Natural killer cell (primary cell): ENCODE measurements at regions not wholly inside any gene's neighbourhood (a gene's known extent, or its start where the extent isn't known, plus 50 kb on each side); places are given as distances from the start of the nearest gene placed in this dataset.
"Not testable (repeated sequence)": the region's sequence is repeated elsewhere in the genome, so short reads cannot be mapped to it uniquely, and the experiment has no call there.

ENCODE experiments used
- ATAC-seq, 3 donors: fragments of 150-1000 bp in 2 of 3; fragments of 200-7000 bp in 1 of 3; cut with Tn5 transposase; 1 replicate in 1 of 3; 2 replicates in 2 of 3; pipeline ENCODE4 v1.10.0; 2021; ENCODE audit warnings: mild to moderate bottlenecking in 2 of 3, moderate library complexity in 2 of 3
- DNase-seq, 2 donors: peaks; one replicate each; pipeline versions ENCODE4 v3.0.0 to v3.0.0-alpha.2; 2013 to 2021; ENCODE audit warnings: mixed read lengths in 1 of 2
- H3K27ac ChIP-seq: one replicate; pipeline ENCODE4 v1.5.1; 2013; ENCODE audit warnings: mild to moderate bottlenecking, low read length
- H3K27me3 ChIP-seq: one replicate; pipeline ENCODE4 v1.6.1; 2013; ENCODE audit warnings: low read length; ENCODE audit not compliant: control insufficient read depth, insufficient read depth
- H3K36me3 ChIP-seq: one replicate; pipeline ENCODE4 v1.6.1; 2013; ENCODE audit warnings: low read length; ENCODE audit not compliant: control insufficient read depth, insufficient read depth
- H3K4me1 ChIP-seq: one replicate; pipeline ENCODE4 v1.6.1; 2013; ENCODE audit warnings: low read length; ENCODE audit not compliant: control insufficient read depth, insufficient read depth
- H3K4me3 ChIP-seq: one replicate; pipeline ENCODE4 v1.5.1; 2013; ENCODE audit warnings: low read length
- H3K9me3 ChIP-seq: one replicate; pipeline ENCODE4 v1.6.1; 2013; ENCODE audit warnings: low read length; ENCODE audit not compliant: control insufficient read depth, insufficient read depth
- H3K27ac Mint-ChIP-seq, 2 donors: one replicate each; pipeline ENCODE4 v1.8.0; 2022; ENCODE audit warnings: mild to moderate bottlenecking in 2 of 2, mixed read lengths in 2 of 2, moderate library complexity in 1 of 2
- H3K27me3 Mint-ChIP-seq, 2 donors: one replicate each; pipeline ENCODE4 v1.8.0; 2022; ENCODE audit warnings: low read depth in 2 of 2, mixed read lengths in 2 of 2
- H3K36me3 Mint-ChIP-seq: one replicate; pipeline ENCODE4 v1.8.0; 2022; ENCODE audit warnings: mixed read lengths
- H3K4me1 Mint-ChIP-seq, 2 donors: one replicate each; pipeline ENCODE4 v1.8.0; 2022; ENCODE audit warnings: mixed read lengths in 2 of 2
- H3K4me3 Mint-ChIP-seq: one replicate; pipeline ENCODE4 v1.8.0; 2022; ENCODE audit warnings: mild to moderate bottlenecking, moderate library complexity, mixed read lengths
- H3K9me3 Mint-ChIP-seq, 2 donors: one replicate each; pipeline ENCODE4 v1.8.0; 2022; ENCODE audit warnings: mixed read lengths in 2 of 2
- WGBS: methylation state at CpG from one replicate; pipeline ENCODE4 v1.1.7; 2013; ENCODE audit warnings: missing lambda C conversion rate; ENCODE audit not compliant: insufficient coverage; 5-methylcytosine and 5-hydroxymethylcytosine counted together
- intact Hi-C: fragments of 100-400 bp; cut with micrococcal nuclease; formaldehyde crosslinking; loops from one replicate; pipeline ENCODE4 v1.14.2; 2022
- TF ChIP-seq, protein P1 (sequence below): fragments of 200-600 bp; IDR thresholded peaks from one replicate; pipeline ENCODE4 v1.8.0; 2022; ENCODE audit warnings: antibody characterized with exemption

DNA sequence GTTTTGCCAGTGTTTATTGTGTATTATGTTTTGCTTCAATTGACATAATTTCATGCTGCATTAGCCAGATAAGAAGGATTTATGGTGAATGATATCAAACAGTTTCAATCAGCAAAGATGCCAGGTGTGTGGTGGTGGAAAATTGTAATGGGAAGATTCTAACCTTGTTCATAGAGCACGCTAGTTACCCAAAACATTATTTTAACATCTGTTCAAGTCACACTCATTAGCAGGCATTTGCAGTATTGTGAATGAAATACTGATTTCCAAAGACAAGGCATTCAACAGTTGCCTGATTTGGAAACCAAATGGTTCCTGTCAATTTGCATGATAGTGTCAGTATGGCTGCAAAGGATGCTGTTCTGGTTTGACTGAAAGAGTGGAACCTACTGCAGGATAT, 129.7 kb downstream of the EPC1 start:
- no peak overlapping the region for H3K4me3 Mint-ChIP-seq
- peaks cover 0 to 10% of the 10 kb centered on the region in 2 donors for H3K9me3 Mint-ChIP-seq
- H3K27me3 Mint-ChIP-seq: peaks cover 7 to 19% of the 10 kb centered on the region in 2 donors
- no peak overlapping the region for H3K27ac Mint-ChIP-seq
- TF ChIP-seq, protein P1, sequence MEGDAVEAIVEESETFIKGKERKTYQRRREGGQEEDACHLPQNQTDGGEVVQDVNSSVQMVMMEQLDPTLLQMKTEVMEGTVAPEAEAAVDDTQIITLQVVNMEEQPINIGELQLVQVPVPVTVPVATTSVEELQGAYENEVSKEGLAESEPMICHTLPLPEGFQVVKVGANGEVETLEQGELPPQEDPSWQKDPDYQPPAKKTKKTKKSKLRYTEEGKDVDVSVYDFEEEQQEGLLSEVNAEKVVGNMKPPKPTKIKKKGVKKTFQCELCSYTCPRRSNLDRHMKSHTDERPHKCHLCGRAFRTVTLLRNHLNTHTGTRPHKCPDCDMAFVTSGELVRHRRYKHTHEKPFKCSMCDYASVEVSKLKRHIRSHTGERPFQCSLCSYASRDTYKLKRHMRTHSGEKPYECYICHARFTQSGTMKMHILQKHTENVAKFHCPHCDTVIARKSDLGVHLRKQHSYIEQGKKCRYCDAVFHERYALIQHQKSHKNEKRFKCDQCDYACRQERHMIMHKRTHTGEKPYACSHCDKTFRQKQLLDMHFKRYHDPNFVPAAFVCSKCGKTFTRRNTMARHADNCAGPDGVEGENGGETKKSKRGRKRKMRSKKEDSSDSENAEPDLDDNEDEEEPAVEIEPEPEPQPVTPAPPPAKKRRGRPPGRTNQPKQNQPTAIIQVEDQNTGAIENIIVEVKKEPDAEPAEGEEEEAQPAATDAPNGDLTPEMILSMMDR: no peak
- intact Hi-C loops: no loop called here
- Histone ChIP-seq H3K4me1 (no peaks in the 10 kb centered on the region), H3K27me3 (no peaks in the 10 kb centered on the region), H3K36me3 (no peaks in the 10 kb centered on the region), H3K4me3 (no peak overlapping the region), H3K27ac (no peak overlapping the region), H3K9me3 (peaks cover 7% of the 10 kb centered on the region)
- no peaks in the 10 kb centered on the region for H3K4me1 Mint-ChIP-seq
- no peak for DNase-seq
- ATAC-seq: no peak
- peaks cover 17% of the 10 kb centered on the region for H3K36me3 Mint-ChIP-seq
- WGBS: no CpG with 5 or more reads among the region's 1 CpG

- 72% methylated on average over 3 of the region's 4 CpGs for WGBS
- H3K27ac Mint-ChIP-seq, H3K4me3 Mint-ChIP-seq: not testable (repeated sequence)
Observed at GRCh38 chr10:32213838-32214237, 133.1 kb downstream of the EPC1 start.

DNA sequence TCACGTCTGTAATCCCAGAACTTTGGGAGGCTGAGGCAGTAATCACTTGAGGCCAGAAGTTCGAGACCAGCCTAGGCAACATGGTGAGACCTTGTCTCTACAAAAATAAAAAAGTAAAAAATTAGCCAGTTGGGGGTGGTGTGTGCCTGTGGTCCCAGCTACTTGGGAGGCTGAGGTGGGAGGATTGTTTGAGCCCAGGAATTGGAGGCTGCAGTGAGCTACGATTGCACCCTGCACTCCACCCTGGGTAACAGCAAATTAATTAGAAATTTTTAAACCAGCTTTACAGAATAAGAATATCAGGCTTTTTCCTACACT, 136.0 kb downstream of the EPC1 start:
- Mint-ChIP-seq H3K27ac (no peak overlapping the region), H3K27me3 (peaks cover 0 to 8% of the 10 kb centered on the region in 2 donors), H3K9me3 (no peaks in the 10 kb centered on the region), H3K4me1 (no peaks in the 10 kb centered on the region), H3K4me3 (no peak overlapping the region), H3K36me3 (no peaks in the 10 kb centered on the region)
- intact Hi-C loops: no loop called here
- no peak for DNase-seq
- ATAC-seq: no peak
- Histone ChIP-seq H3K36me3 (no peaks in the 10 kb centered on the region), H3K4me3 (no peak overlapping the region), H3K4me1 (no peaks in the 10 kb centered on the region), H3K27me3 (no peaks in the 10 kb centered on the region), H3K9me3 (no peaks in the 10 kb centered on the region), H3K27ac (no peak overlapping the region)
- TF ChIP-seq, protein P1: no peak
- 68% methylated on average over 3 of the region's 3 CpGs for WGBS

More at GRCh38 chr10:32213838-32214237, 133.1 kb downstream of the EPC1 start:
- DNase-seq, H3K27ac ChIP-seq, H3K9me3 Mint-ChIP-seq, H3K9me3 ChIP-seq, intact Hi-C loops, H3K27me3 ChIP-seq, H3K4me1 ChIP-seq, H3K36me3 Mint-ChIP-seq, ATAC-seq, H3K4me3 ChIP-seq, H3K36me3 ChIP-seq, H3K4me1 Mint-ChIP-seq: not testable (repeated sequence)
- H3K27me3 Mint-ChIP-seq: peaks cover 11 to 12% of the 10 kb centered on the region in 2 donors

GRCh38 chr10:32210306-32211045, 136.5 kb downstream of the EPC1 start:
- no peaks in the 10 kb centered on the region for H3K36me3 Mint-ChIP-seq
- TF ChIP-seq, protein P1: no peak
- Histone ChIP-seq H3K4me3 (no peak overlapping the region), H3K27me3 (no peaks in the 10 kb centered on the region), H3K36me3 (no peaks in the 10 kb centered on the region), H3K4me1 (no peaks in the 10 kb centered on the region), H3K9me3 (no peaks in the 10 kb centered on the region), H3K27ac (no peak overlapping the region)
- H3K27me3 Mint-ChIP-seq: peaks cover 0 to 8% of the 10 kb centered on the region in 2 donors
- H3K4me3 Mint-ChIP-seq: no peak overlapping the region
- intact Hi-C loops: no loop called here
- H3K27ac Mint-ChIP-seq: no peak overlapping the region
- WGBS: 65% methylated on average over 18 of the region's 18 CpGs
- no peaks in the 10 kb centered on the region for H3K9me3 Mint-ChIP-seq
- ATAC-seq (peak in 1 of 3 donors; percentile 47), DNase-seq (peak in 1 of 2 donors; percentile 8)
- H3K4me1 Mint-ChIP-seq: no peaks in the 10 kb centered on the region

DNA sequence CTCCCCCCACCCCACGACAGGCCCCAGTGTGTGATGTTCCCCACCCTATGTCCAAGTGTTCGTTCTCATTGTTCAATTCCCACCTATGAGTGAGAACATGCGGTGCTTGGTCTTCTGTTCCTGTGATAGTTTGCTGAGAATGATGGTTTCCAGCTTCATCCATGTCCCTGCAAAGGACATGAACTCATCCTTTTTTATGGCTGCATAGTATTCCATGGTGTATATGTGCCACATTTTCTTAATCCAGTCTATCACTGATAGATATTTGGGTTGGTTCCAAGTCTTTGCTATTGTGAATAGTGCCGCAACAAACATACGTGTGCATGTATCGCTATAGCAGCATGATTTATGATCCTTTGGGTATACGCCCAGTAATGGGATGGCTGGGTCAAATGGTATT, 139.0 kb downstream of the EPC1 start:
- not testable (repeated sequence) for H3K4me1 Mint-ChIP-seq, H3K36me3 ChIP-seq, H3K27me3 ChIP-seq, H3K4me3 Mint-ChIP-seq, DNase-seq, H3K9me3 Mint-ChIP-seq, H3K27ac Mint-ChIP-seq, H3K9me3 ChIP-seq, H3K36me3 Mint-ChIP-seq, H3K27me3 Mint-ChIP-seq, H3K27ac ChIP-seq, ATAC-seq, H3K4me3 ChIP-seq, H3K4me1 ChIP-seq
- 100% methylated on average over 1 of the region's 7 CpGs for WGBS
- intact Hi-C loops: loop anchor here (5.0 to 10.0 kb wide), 2 partner anchors 343 to 371 kb away; no protein-coding TSS in a partner anchor
